ENCODE measurements at regions not wholly inside any gene's neighbourhood (a gene's known extent, or its start where the extent isn't known, plus 50 kb on each side); places are given as distances from the start of the nearest gene placed in this dataset.
"Not testable (repeated sequence)": the region's sequence is repeated elsewhere in the genome, so short reads cannot be mapped to it uniquely, and the experiment has no call there.

- DNase-seq = not testable (repeated sequence)
These were observed 123.9 kb downstream of the MREG start for GRCh38 chr2:215889240-215889969.

GRCh38 chr2:215888680-215889079 is 124.7 kb downstream of the MREG start:
- DNase-seq = no peak

DNA sequence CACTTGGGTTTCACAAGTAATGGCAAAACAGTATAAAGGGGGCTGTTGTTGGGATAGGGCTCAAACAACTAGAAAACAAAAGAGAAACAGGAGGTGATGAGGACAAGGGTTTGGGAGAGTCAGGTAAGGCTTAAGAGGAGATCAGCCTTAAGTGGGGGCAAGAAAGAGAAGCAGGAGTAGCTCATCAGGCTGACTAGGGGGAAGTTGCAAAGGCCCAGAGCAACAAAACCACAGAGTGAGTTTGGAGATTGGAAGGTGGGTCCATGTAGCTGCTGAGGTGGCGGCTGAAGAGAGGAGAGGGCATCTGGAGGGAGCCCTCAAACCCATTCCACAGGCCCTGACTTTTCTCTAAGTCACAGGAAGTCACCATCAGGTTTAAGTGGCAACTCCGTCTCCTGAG is 126.0 kb downstream of the MREG start:
- no peak for DNase-seq

GRCh38 chr2:215886022-215886421 is 127.3 kb downstream of the MREG start:
- DNase-seq = no peak

DNA sequence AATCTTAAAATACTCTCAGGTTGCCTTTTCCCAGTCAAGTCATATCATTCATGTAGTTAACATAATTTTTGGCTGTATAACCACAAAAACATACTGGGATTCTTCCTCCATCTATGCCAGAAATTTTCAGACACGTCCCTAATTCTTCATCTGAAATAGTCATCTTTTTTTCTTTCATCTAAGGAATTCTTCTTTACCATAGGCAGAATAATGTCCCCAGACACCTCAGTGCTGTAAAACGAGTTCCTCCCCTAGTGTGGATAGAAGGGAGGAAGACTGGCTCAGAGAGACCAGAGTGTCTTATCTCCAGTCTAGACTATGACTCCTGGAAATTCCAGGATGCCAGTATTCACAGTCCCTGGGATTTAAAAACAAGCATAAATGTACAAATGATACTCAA is 127.8 kb downstream of the MREG start:
- DNase-seq = no peak

DNA sequence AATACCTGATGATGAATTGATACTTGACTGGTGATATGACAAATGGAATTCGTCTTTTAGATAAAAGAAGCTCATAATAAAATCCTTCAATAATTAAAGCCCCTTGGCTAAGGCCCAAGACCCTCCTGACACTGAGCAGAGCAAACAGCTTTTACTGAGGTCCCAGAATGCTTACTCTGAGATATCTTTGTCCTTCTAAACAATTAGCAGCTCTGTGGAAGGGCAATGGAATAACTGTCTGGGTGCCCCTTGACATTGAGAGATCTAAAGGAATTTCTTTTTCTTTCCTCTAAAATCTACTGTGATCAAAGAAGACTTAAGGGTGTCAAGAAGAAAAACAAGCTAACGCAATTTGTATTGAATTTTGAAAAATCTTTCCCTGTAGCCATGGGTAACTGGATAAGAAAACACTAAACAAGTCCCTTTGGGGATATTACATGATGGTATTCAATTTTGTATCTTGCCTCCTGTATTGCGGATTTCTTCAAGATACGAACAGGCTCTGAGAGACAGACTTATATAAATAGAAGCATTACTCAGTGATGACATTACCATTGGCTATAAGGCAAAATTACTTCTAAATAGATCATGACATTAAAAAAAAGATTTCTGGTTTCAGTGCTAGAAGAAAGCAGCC is 128.8 kb downstream of the MREG start:
- DNase-seq = no peak

GRCh38 chr2:215883799-215884198 is 129.6 kb downstream of the MREG start:
- DNase-seq = no peak

- no peak for DNase-seq
These were observed 130.7 kb downstream of the MREG start for GRCh38 chr2:215882689-215883088.

DNA sequence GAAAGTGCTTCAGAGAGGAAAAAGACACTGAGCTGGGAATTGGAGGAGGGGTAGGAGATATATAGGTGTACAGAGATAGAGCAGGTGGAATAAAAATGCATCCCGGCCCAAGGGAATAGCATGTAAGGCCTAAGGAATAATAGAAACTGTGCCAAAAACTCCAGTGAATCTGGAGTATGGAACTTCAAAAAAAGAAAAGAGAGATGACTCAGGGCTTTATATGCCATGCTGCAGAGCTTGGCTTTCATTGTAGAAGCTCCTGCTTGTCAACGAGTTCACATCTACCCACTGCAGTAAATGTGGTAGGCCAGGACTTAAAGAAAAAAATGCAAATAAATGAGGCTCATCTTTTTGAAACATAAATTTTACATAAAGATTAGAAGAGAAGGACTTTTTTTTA is 131.8 kb downstream of the MREG start:
- DNase-seq = no peak

DNA sequence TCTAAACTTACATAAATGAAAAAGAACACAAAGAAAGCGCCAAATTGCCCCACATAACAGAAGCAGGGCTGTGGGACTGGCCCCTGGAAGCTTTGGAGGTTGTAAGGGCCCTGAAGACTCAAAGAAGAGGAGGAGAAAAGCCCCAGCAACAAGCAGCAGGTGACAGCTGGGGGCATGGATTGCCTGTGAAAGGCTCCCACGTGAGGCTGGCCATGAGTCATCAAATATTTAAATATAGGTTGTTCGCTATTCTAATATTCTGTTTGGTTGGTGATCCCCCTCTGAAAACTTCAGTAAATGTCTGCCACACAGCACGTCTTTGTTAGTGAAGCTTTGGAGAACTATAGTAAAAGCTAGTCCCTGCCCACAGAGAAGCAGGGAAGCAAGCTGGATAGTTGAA is 132.4 kb downstream of the MREG start:
- DNase-seq = peak; percentile 46

GRCh38 chr2:215879977-215880940 is 133.1 kb downstream of the MREG start:
- DNase-seq = no peak

DNA sequence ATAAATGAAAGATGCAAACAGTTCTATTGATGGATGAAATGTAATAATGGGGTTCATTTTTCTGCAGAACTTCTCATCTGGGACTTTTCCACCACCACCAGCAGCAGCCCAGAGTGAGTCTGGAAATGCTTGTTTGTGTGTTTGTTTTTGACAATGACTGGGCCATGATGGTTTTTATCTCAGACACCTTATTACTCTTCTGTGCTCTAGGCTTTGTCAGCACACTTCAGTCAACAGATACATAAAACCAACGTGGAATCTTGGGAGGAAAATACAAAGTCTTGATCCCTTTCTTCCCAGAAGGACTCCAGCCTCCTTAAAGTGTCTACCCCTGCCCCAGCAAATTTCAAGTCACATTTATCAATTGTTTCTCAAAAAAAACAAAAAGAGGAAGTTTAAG is 134.0 kb downstream of the MREG start:
- DNase-seq = no peak

DNA sequence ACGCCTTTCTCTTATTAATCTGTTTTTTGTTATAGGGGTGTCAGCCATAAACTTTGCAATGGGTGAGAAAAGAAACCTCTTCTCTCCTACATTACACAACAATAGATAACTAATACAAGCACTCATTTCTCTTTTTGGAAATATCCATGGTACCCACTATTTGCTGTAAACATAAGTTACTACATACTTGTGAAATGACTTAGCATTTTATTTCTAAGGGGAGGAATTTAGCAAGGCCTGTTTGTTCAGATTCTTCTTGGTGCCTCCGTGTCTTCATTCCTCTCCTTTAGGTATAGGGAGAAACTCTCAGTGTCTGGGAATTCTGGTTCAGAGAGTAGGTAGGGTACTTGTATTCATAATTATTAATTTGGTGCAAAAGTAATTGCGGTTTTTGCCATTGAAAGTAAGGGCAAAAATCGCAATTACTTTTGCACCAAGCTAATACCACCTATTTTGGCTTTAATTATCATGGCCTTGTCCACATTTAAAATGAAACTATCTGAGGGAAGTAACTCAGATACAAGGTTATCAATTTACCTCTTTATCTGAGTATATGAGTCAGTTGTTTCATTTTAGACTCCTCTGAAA is 134.8 kb downstream of the MREG start:
- DNase-seq = no peak

DNA sequence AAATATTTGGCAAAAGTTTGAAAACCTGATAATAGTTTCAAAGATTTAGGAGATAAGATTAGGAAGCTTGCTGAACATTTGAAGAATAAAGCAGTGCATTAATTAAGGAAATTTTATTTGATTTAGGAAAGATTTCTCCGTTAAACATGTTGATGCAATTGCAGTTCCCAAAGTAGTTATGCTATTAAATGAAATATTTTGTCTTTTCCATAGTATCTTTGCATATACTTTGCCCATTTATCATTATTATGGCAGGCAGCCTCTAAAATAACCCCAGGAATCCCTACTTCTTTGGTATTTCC is 136.5 kb downstream of the MREG start:
- DNase-seq = no peak

DNA sequence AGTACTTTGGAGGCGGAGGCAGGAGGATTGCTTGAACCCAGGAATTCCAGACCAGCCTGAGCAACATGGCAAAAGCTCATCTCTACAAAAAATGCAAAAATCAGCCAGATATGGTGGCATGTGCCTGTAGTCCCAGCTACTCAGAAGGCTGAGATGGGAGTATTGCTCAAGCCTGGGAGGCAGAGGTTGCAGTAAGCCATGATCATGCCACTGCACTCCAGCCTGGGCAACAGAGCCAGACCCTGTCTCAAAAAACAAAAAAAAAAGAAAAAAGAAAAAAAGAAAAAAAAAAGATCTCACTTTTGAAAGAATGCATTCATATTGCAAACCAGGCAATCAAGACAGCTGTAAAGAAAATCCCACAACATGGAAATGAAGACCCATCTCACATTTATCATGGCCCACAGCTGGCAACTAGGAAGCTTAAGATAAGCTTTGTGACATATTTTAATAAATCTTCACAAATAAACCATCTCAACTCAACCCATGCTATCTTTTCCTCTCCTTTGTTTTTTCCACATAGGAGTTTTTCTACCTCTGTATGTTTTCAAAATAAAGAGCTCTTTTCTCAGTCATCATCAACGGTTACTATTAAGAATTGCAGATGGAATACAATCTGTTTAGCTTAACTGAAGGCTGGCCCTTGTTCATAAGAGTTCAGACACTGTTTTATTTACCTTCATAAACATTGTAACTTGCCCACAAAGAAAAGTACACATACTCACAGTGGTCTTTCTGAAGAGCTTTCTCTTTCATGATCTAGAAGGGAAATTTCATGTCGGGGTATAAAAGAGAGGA is 137.0 kb downstream of the MREG start:
- no peak for DNase-seq

GRCh38 chr2:215874418-215874817 is 138.9 kb downstream of the MREG start:
- DNase-seq = no peak

DNA sequence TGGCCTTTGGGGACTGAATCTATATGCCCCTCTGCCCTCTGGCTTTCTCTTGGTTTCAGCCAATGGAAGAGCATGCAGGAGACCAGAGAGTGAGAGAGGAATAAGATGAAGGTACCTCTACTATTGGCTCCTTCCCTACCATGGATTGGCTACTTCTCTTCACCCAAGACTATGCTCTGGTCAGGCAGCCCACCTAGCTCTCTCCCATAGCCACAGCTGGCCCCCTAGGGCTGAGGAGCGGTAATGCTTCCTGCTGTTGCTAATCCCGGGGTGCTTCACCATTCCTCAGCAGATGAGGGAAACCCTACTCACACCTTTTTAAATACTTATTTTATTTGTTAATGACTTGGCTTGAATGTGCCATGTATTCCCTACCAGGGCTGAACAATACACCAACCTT is 142.4 kb downstream of the MREG start:
- no peak for DNase-seq

DNA sequence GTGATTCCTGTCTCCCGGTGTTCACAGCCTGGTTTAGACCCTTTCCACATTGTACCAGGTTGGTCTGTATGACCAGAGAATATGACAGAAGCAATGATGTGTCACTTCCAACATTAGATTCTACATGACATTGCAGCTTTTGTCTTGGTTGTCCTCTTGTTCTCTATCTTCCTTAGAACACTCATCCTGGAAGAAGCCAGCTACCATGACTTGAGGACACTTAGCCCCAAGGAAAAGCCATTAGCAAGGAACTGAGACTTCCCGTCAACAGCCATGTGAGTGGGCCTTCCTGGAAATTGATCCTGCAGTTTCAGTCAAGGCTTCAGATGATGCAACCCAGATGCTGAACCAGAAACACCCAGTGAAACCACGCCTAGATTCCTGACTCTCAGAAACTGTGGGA is 143.3 kb downstream of the MREG start:
- DNase-seq = peak; percentile 6

DNA sequence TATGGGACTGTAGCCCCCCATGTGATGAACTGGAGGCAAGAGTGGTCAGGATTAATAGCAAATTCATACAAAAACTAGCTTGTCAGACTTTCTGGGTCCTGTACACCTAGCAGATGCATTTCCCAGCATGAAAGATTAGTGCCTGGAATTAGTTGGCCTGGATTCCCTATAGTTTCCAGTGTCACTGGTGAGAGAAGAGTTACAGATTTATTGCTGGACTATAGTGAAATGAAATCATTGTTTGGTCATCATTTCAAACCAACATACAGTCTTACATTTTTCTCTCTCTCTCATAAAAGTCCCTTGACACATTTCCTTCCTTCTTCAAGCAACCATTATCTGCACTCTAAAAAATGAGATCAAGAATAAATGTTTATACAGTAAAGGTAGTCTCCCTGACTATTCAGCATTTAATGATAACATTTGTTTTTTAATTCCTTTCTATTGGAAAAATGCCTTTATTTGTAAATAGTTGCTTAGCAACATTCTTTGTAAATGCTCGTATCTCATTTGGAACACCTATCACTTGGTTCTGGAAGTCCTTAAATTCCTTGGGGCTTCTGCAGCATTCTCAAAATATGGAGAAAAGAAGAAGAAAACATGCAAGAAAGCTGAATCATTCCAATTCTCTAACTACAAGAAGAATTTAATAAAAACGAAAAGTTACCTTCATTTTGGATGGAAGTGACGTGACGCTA is 144.4 kb downstream of the MREG start:
- no peak for DNase-seq

DNA sequence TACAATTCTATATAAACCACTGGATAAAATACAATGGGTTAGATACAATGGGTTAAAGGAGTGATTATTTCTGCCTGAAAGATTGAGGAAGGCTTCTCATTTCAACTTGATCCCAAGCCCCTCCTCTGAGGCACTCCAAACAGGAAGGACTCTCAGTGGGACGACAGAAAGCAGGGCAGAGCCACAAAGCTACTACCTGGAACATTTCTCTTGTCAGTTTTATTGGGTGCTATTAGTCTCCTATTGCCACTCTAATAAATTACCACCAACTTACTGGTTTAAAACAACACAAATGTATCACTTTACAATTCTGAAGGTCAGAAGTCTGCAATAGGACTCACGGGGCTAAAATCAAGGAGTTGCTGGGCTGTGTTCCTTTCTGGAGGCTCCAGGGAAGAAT is 146.7 kb downstream of the MREG start:
- peak; percentile 17 for DNase-seq

DNA sequence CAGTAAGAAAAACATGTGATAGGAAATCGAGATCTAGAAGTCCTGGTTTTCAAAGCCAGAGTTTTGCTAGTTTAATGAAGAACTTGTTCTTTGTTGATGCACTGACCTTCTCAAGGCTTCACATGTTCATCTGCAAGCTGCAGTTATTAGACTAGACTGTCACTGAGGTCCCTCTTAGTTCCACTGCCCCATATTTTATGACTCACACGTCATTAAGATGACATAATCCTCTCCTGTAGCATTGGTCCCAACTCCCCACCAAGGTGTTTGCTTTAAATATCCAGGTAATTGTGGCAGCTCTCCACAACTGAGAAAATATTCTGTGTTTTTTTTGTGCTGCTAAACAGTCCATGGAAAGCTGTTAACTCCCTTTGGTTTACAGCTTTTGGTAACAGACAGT is 149.7 kb downstream of the MREG start:
- DNase-seq = peak; percentile 28

DNA sequence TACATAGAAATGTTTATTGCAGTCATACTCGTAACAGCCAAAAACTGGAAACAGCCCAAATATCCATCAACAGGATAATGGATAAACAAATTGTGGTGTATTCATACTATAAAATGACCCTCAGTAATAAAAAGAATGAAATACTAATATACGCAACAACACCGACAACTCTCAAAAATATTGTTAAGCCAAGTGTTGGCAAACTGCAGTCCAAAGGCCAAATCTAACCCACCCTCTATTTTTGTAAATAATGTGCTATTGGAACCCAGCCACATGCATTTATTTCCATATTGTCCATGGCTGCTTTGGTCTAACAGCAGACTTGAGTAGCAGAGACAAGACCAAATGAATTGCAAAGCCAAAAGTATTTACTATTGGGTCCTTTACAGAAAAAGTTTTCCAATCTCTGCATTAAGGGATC is 151.0 kb downstream of the MREG start:
- DNase-seq = no peak

All from NCI-H510A treated with DMSO at 0.1 percent for 48 hours (cell line).